GM21619 (cell line): ENCODE measurements at regions not wholly inside any gene's neighbourhood (a gene's known extent, or its start where the extent isn't known, plus 50 kb on each side); places are given as distances from the start of the nearest gene placed in this dataset.

Source experiments
- ATAC-seq: cut with Tn5 transposase; IDR thresholded peaks from one replicate; pipeline ENCODE4 v1.9.1; 2021; ENCODE audit not compliant: unreplicated experiment

GRCh38 chr2:5442736-5443135 lies 249.4 kb upstream of the SOX11 start:
- no peak for ATAC-seq

- no peak for ATAC-seq
These were observed 248.0 kb upstream of the SOX11 start for GRCh38 chr2:5444168-5444567.

GRCh38 chr2:5444854-5445253 lies 247.3 kb upstream of the SOX11 start:
- ATAC-seq, result no peak

GRCh38 chr2:5449867-5450266 lies 242.3 kb upstream of the SOX11 start:
- no peak for ATAC-seq

GRCh38 chr2:5453220-5454050 lies 238.7 kb upstream of the SOX11 start:
- ATAC-seq, result no peak

- no peak for ATAC-seq
These were observed 238.2 kb upstream of the SOX11 start for GRCh38 chr2:5454051-5454390.

GRCh38 chr2:5459041-5459440 lies 233.1 kb upstream of the SOX11 start:
- no peak for ATAC-seq

GRCh38 chr2:5464657-5465056 lies 227.5 kb upstream of the SOX11 start:
- no peak for ATAC-seq

- ATAC-seq, result no peak
These were observed 226.3 kb upstream of the SOX11 start for GRCh38 chr2:5465859-5466258.

GRCh38 chr2:5467178-5467905 lies 224.8 kb upstream of the SOX11 start:
- no peak for ATAC-seq

GRCh38 chr2:5472673-5473072 lies 219.5 kb upstream of the SOX11 start:
- ATAC-seq, result no peak

- ATAC-seq, result no peak
These were observed 218.5 kb upstream of the SOX11 start for GRCh38 chr2:5473635-5474034.

- ATAC-seq, result no peak
These were observed 217.5 kb upstream of the SOX11 start for GRCh38 chr2:5474716-5475115.

- ATAC-seq, result no peak
These were observed 212.8 kb upstream of the SOX11 start for GRCh38 chr2:5479265-5479928.

GRCh38 chr2:5482929-5483331 lies 209.3 kb upstream of the SOX11 start:
- no peak for ATAC-seq

- no peak for ATAC-seq
These were observed 207.3 kb upstream of the SOX11 start for GRCh38 chr2:5484868-5485267.

GRCh38 chr2:5491523-5491922 lies 200.7 kb upstream of the SOX11 start:
- ATAC-seq, result no peak

- no peak for ATAC-seq
These were observed 198.9 kb upstream of the SOX11 start for GRCh38 chr2:5493256-5493655.

GRCh38 chr2:5494212-5494611 lies 198.0 kb upstream of the SOX11 start:
- no peak for ATAC-seq

GRCh38 chr2:5495586-5495985 lies 196.6 kb upstream of the SOX11 start:
- no peak for ATAC-seq

- no peak for ATAC-seq
These were observed 194.3 kb upstream of the SOX11 start for GRCh38 chr2:5497874-5498273.

GRCh38 chr2:5501807-5502206 lies 190.4 kb upstream of the SOX11 start:
- ATAC-seq, result no peak
